Fibroblast of skin of scalp (primary cell): ENCODE measurements at regions not wholly inside any gene's neighbourhood (a gene's known extent, or its start where the extent isn't known, plus 50 kb on each side); places are given as distances from the start of the nearest gene placed in this dataset.

Experiments used
- DNase-seq: peaks from one replicate; pipeline ENCODE4 v3.0.0-alpha.2; 2013

DNA sequence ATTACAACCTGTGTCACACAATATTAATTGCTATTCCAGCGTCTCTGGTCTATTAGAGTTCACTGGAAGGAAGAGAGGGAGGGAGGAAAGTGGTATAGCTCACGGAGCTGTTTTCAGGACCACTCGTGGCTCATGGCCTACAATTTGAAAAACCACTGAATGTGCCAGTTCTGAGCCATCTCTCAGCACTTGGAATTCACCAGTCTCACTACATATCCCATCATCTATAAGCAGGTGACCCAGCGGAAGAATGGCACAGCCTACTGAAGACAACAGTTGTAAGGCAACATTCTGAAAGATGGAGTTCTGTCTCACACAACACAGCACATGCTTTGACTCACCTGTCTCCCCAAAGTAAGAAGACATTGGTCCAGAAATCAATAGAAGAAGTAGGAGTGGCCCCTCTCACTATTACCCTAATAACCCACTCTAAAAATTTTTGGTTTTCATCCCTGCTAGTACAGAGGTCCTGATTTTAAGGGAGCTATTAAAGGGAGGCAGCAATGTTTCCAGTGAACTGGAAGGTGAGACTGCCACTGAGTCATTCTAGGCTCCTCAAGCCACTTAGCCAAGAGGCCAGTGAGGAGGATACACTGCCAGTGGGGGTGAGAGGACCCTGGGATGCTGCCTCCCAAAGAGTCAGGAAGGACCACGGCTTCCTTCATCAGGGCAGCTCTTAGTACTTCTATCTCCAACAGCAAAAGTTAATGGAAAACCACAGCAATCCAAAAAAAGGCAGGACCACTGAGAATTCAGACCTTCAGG, 50.0 kb upstream of the DOCK9 start:
- no peak for DNase-seq

DNA sequence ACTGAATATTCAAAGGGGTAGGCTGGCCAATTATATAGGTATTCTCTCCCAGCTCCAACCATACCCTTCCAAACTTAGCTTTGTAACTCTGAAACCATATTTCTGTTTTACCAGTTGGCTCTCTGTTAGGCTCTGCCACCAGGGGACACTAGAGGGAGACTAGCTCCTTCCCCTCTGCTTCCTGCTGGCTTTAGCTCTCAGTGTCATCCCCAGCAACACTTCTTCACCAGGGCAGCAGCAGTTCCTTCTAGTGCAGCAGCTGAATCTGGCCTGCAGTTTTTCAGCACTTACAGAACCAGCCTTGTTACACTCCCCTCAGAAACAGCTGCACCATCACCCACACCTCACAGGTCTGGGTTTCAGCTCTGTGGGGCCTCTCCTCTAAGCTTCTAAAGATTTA, 51.0 kb upstream of the DOCK9 start:
- no peak for DNase-seq

DNA sequence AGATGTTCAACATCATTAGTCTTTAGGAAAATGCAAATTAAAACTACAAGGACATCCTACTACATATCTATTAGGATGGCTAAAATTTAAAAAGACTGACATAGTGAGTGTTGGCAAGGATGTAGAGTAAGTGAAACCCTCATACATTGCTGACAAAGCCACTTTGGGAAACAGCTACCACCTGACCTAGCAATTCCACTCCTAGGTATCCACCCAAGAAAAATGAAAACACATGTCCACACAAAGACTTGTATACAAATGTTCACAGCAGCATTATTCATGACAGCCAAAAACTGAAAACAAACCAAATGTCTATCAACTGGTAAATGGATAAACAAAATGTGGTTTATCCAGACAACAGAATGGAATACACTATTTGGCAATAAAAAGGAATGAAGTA, 51.7 kb upstream of the DOCK9 start:
- no peak for DNase-seq

- DNase-seq: no peak
These were observed 52.5 kb upstream of the DOCK9 start for GRCh38 chr13:99030326-99030725.

DNA sequence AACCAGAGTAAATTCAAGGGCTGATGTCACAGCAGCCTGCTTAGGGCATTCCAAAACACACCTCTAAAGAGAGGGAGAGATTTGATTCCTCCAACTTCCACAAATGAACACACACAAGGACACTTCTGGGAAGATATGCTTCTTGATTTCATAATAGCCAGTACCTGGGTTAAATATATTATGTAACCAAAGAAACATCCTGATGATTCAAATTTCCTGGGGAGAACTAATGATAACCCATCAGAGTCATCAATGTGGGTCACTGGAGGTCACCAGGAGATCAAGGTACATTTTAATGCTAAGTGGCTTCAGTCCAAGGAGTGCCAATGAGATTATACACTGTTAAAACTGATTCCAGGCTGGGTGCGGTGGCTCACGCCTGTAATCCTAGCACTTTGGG, 54.0 kb upstream of the DOCK9 start:
- no peak for DNase-seq

- DNase-seq: peak; percentile 45
These were observed 56.0 kb upstream of the DOCK9 start for GRCh38 chr13:99033814-99034213.

DNA sequence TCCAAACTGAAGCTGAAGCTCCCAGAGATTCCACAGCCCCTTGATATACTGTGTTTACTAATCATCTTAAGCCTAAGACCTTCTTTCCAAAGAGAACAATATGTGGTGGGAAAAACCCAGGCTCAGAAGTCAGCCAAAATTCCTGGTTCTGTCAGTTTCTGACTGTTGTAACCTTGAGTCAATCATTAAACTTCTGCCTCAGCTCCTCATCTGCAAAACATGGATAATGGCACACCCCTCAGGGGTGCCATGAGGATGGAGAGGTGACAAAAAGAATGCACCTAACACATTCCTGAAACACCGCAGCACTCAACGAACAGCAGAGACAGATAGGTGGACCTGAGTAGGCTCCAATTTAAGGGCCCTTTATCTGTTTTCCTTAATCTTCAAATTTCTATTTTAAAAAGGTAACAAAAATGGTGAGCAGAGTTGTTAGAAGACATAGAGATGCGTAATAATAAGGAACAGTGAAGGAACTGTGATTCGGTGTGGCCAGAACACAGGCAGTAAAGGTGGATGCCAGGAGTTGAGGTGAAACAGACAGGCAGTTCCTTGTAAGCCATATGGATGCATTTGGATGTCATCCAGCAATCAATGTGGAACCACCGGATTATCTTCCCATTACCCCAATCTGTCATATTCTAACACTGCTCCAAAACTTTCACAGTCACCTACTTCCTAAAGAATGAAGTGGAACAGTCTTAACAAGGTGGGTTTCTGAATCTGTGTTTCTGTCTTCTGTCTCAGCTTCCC, 56.6 kb upstream of the DOCK9 start:
- DNase-seq: no peak

DNA sequence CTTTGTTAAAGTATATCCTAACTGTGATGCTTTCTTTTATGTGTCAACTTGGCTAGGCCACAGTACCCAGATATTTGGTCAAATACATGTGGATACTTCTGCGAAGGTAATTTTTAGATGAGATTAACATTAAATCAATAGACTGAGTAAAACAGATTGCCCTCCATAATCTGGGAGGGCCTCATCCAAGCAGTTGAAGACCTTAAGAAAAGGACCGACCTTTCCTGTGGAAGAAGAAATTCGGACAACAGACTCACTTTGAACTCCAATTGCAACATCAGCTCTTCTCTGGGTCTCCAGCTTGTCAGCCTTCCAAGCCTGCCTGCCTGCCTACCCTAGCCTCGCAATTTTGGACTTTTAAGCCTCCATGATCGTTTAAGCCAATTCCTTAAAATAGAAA, 57.9 kb upstream of the DOCK9 start:
- DNase-seq: no peak

GRCh38 chr13:99037756-99038155, 59.9 kb upstream of the DOCK9 start:
- no peak for DNase-seq

DNA sequence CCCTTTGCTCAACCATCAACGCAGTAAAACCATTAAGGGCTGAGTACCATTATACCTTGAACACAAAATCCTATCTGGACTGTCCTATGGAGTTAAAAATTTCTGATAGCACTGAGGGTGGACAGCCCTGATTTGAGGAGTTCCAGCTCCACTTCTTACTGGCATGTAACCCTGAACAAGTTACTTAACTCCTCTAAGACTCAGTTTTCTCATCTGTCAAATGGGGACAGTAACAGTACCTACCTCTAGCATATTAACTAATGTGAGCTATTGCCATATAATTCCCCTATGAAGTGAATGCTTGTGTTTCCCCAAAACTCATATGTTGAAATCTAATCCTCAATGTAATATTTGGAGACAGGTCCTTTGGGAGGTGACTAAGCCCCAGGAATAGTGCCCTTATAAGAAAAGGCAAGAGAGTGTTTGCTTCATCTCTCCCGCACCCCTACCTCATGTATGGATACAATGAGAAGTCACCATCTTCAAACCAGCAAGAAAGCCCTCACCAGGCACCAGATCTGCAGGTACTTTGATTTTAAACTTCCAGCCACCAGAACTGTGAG, 61.9 kb upstream of the DOCK9 start:
- DNase-seq: no peak

GRCh38 chr13:99040536-99041131, 62.8 kb upstream of the DOCK9 start:
- DNase-seq: no peak

DNA sequence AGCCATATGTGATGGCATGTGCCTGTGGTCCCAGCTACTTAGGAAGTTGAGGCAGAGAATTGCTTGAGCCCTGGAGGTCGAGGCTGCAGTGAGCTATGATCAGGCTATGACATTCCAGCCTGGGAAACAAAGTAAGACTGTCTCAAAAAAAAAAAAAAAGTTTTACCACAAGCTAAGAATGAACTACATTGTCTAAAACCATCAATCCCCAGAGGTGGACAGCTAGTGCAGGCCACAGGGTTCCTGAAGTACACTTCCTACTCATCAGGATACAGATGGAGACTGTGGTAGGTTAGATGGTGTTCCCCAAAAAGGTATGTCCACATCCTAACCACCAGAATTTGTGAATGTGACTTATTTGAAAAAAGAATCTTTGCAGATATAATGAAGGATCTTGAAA, 63.5 kb upstream of the DOCK9 start:
- DNase-seq: no peak

DNA sequence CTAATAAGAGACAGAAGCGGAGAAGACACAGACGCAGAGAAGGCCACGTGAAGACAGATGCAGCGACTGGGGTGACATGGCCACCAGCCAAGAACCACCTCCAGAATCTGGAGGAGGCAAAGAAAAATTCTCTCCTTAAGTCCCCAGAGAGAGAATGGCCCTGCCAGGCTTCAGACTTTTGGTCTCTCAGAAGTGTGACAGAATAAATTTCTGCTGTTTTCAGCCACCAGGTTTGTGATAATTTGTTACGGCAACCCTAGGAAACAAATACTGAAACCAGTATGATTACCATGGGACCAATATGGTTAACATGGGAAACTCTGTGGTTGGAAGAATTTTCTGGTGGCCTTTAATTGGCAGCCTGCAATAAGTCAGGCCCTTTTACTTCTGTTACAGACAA, 63.9 kb upstream of the DOCK9 start:
- DNase-seq: no peak

- DNase-seq: no peak
These were observed 64.8 kb upstream of the DOCK9 start for GRCh38 chr13:99042521-99043250.

DNA sequence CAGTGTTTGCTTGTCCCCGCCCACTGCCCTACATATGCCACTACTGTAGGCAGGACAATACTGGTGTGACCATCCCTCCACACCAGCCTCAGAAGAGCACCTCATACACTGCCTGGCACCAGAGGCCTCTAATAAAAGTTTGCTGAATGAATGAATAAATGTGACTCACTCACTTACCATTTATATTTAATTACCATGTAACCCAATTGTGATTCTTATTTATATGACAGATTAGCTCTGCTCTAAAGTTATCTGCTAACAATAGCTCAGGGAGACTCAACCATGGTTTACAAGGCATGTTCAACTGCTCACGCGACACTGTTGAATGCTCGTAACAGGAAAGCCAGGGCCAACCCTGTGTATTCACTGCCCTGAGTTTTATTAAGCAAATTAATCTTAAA, 66.0 kb upstream of the DOCK9 start:
- no peak for DNase-seq

- no peak for DNase-seq
These were observed 66.9 kb upstream of the DOCK9 start for GRCh38 chr13:99044764-99045163.

DNA sequence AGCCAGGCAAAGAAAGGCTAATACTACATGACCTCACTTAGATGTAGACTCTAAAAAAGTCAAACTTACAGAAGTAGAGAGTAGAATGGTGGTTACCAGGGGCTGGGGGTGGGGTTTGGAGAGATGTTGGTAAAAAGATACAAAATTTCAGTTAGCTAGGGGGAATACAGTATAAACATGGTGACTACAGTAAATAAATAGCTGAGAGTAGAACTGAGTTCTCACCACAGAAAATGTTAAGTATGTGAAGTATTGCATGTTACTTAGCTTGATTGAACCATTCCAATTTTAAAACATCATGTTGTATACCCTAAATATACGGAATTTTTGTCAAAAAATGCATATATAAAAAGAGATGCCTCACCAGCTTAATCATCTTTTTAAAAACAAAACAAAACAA, 67.5 kb upstream of the DOCK9 start:
- DNase-seq: peak; percentile 79

- DNase-seq: no peak
These were observed 69.0 kb upstream of the DOCK9 start for GRCh38 chr13:99046851-99047250.

GRCh38 chr13:99050983-99051488, 73.2 kb upstream of the DOCK9 start:
- no peak for DNase-seq

GRCh38 chr13:99051768-99052455, 74.0 kb upstream of the DOCK9 start:
- no peak for DNase-seq

DNA sequence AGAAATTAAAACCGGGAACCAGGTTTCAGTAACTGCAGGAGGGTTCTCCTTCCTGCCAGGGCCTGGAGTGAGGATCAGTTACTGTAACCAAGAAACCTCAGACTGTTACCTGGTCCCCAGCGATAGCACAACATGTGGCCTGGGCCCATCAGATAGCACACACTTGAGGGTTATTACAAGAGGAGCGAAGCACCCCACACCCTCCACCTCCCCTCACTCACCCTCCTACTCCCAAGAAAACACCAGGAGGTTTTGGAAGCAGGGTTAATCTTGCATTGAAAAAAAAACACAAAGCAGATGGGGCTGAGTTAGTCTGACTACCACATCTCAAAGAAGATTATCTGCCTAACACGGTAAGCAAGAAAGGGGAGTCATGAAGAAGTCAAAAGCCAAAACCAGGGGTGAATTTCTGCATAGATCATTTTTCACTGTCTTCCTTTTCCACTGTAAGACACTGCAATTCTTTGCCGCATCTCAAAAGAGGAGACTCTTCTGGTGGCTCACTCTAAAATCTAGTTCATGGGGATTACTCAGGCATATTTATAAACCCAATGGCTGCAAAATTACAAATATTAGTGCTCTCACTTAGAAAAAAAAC, 75.9 kb upstream of the DOCK9 start:
- no peak for DNase-seq

DNA sequence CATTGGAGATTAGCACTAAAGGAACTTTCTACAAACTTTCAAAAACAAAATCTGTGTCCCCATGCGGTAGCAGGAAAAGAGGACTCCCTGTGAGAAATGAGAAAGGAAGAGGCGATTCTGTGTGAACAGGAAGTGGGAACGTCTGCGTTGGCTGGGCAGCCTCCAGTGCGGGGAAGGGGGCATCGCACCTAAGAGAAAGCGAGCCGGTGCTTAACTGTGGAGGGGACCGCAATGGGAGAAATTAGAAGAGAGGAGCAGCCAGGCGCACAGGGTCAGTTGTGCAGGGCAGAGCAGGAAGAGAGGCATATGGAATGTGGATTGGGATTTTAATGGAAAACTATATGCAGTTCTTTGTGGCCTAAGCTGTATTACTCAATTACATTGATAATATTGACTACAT, 77.4 kb upstream of the DOCK9 start:
- DNase-seq: no peak
